OCI-LY7 (cell line): ENCODE measurements at regions not wholly inside any gene's neighbourhood (a gene's known extent, or its start where the extent isn't known, plus 50 kb on each side); places are given as distances from the start of the nearest gene placed in this dataset.

Source experiments
- BruUV-seq: library from RNA; stranded (reverse); fragments of 400-500 nt; replicated peaks from 2 replicates; lab custom pipeline; 2021; lab: Mats Ljungman, UMichigan
- CTCF ChIA-PET: fragments of 300-600 bp; sonication (Branson Sonifier 250); formaldehyde crosslinking; loops from one replicate; lab custom pipeline; 2022; ENCODE audit warnings: antibody characterized with exemption; ENCODE audit not compliant: unreplicated experiment; lab: Charles Lee
- POLR2A ChIA-PET: fragments of 300-600 bp; sonication (Branson Sonifier 250); formaldehyde crosslinking; loops from one replicate; lab custom pipeline; 2022; ENCODE audit warnings: antibody characterized with exemption; lab: Charles Lee
- DNase-seq: peaks from one replicate; pipeline ENCODE4 v3.0.0-alpha.2; 2015; ENCODE audit warnings: low spot score
- H2AFZ ChIP-seq: fragments of 200-600 bp; sonication (generic), shearing (Covaris generic); 2 replicates; pipeline ENCODE4 v1.6.1; 2014; ENCODE audit warnings: mild to moderate bottlenecking, antibody characterized with exemption, low read length, moderate library complexity
- H3K27ac ChIP-seq: fragments of 200-600 bp; sonication (generic); 2 replicates; pipeline ENCODE4 v1.5.1; 2014; ENCODE audit warnings: mixed run types, low read depth, mild to moderate bottlenecking, moderate library complexity, low read length, inconsistent platforms; ENCODE audit not compliant: poor library complexity, severe bottlenecking
- H3K36me3 ChIP-seq: fragments of 200-600 bp; sonication (generic); 2 replicates; pipeline ENCODE4 v1.6.1; 2014; ENCODE audit warnings: mild to moderate bottlenecking, antibody characterized with exemption, low read length, moderate library complexity, mixed read lengths; ENCODE audit not compliant: insufficient read depth
- H3K4me1 ChIP-seq: fragments of 200-600 bp; sonication (generic); 2 replicates; pipeline ENCODE4 v1.5.1; 2014; ENCODE audit warnings: mild to moderate bottlenecking, low read length; ENCODE audit not compliant: insufficient read depth, poor library complexity, severe bottlenecking
- H3K4me2 ChIP-seq: fragments of 200-600 bp; sonication (generic); 2 replicates; pipeline ENCODE4 v1.6.1; 2014; ENCODE audit warnings: mild to moderate bottlenecking, low read length
- H3K4me3 ChIP-seq: fragments of 200-600 bp; sonication (generic); 2 replicates; pipeline ENCODE4 v1.5.1; 2014; ENCODE audit warnings: mild to moderate bottlenecking, low read depth, low read length; ENCODE audit not compliant: poor library complexity, severe bottlenecking
- H3K79me2 ChIP-seq: fragments of 200-600 bp; sonication (generic); 2 replicates; pipeline ENCODE4 v1.6.1; 2016; ENCODE audit warnings: low read depth, mild to moderate bottlenecking, low read length, moderate library complexity, mixed read lengths; ENCODE audit not compliant: insufficient read depth
- H3K9me2 ChIP-seq: fragments of 200-600 bp; sonication (generic); 2 replicates; pipeline ENCODE4 v1.6.1; 2016; ENCODE audit warnings: mild to moderate bottlenecking, low read length, mixed read lengths; ENCODE audit not compliant: insufficient read depth
- H3K9me3 ChIP-seq: fragments of 200-600 bp; sonication (generic); 2 replicates; pipeline ENCODE4 v1.6.1; 2014; ENCODE audit warnings: mild to moderate bottlenecking, mixed run types, low read length, mixed read lengths
- H4K20me1 ChIP-seq: fragments of 200-600 bp; sonication (generic); 2 replicates; pipeline ENCODE4 v1.6.1; 2014; ENCODE audit warnings: mild to moderate bottlenecking, antibody characterized with exemption, low read length, moderate library complexity, mixed read lengths; ENCODE audit not compliant: insufficient read depth
- CTCF ChIP-seq: fragments of 200-600 bp; sonication (generic); conservative IDR thresholded peaks from 2 replicates; pipeline ENCODE4 v1.5.1; 2014; ENCODE audit warnings: mild to moderate bottlenecking, antibody characterized with exemption, low read length, moderate library complexity, mixed read lengths
- EZH2phosphoT487 ChIP-seq: fragments of 200-600 bp; sonication (generic); IDR thresholded peaks from 2 replicates; pipeline ENCODE4 v1.6.1; 2018; ENCODE audit warnings: low read depth, borderline replicate concordance, mild to moderate bottlenecking, mixed run types, antibody characterized with exemption, low read length, moderate library complexity, mixed read lengths
- intact Hi-C: fragments of 100-400 bp; cut with micrococcal nuclease; formaldehyde crosslinking; loops from one replicate; pipeline ENCODE4 v1.10.0; 2022; ENCODE audit not compliant: unreplicated experiment

DNA sequence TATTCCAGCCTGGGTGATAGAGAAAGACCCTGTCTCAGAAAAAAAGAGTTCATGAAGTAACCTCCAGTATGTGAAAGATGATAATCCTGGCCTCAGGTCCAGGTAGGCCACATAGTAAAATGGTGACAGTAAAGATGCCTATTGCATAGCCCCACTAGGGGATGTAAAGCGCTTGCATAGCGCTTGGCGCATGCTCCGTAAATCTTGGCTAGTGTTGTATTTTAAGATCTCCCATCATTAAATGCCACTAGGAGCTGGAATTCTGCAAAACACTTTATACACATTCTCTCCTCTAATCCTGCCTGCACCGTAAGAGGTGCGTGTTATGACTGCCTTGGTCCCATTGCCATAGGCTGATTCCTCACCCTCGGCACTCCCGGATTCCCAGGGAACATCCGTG, 153.6 kb downstream of the TFCP2L1 start:
- Histone ChIP-seq H3K9me3 (no peaks in the 10 kb centered on the region), H3K4me3 (no peak overlapping the region), H2AFZ (no peak overlapping the region), H3K36me3 (no peaks in the 10 kb centered on the region), H3K27ac (no peak overlapping the region), H3K4me1 (no peaks in the 10 kb centered on the region), H4K20me1 (no peaks in the 10 kb centered on the region), H3K79me2 (no peaks in the 10 kb centered on the region), H3K9me2 (no peaks in the 10 kb centered on the region), H3K4me2 (no peak overlapping the region)
- intact Hi-C loops, result no loop called here
- no TSS peak for BruUV-seq
- no peak for DNase-seq
- TF ChIP-seq CTCF, result no peak
- TF ChIP-seq EZH2phosphoT487, result no peak
- ChIA-PET POLR2A (no interaction called here), CTCF (no interaction called here)

DNA sequence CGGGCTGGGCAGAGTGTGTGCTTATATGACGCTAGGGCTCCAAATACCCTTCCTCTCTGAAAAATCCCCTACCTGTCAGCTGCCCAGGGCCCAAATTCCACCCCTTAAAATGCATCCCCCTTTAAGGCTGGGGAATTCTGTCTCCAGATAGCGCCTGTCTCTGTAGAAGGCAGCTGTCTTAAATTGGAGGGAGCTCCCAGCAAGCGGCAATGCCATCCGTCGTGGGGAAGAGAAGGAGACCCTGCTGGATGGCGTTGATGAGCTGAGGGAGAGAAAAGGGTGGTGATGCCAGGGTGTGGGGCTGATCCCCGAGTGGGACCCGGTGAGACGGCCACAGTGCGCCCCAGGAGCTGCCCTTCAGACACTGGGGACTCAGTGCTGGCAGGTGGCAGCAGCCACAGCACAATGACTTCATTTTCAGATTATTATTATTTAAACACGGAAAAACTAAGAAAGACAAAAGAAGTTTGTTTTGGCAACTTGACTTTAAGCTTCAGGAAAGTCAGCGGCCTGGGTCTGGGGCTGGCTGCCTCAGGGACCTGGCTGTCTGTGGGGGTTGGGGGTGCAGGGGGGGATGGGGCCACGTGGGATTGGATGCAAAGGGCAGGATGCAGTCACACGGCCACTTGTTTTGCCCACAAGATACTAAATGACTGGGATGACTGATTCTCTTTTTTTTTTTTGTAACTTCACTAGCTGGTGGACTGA, 152.8 kb downstream of the TFCP2L1 start:
- Histone ChIP-seq H3K4me2 (no peak overlapping the region), H3K4me3 (no peak overlapping the region), H2AFZ (no peak overlapping the region), H3K79me2 (no peaks in the 10 kb centered on the region), H4K20me1 (no peaks in the 10 kb centered on the region), H3K4me1 (no peaks in the 10 kb centered on the region), H3K36me3 (no peaks in the 10 kb centered on the region), H3K9me2 (no peaks in the 10 kb centered on the region), H3K9me3 (no peaks in the 10 kb centered on the region), H3K27ac (no peak overlapping the region)
- TF ChIP-seq EZH2phosphoT487 (no peak), CTCF (no peak)
- DNase-seq, result no peak
- intact Hi-C loops, result no loop called here
- CTCF ChIA-PET, result no interaction called here
- BruUV-seq, result no TSS peak
- POLR2A ChIA-PET, result interaction anchor here (0.6 kb wide), 1 partner anchor 71 kb away, joined by 3 read pairs; no protein-coding TSS in a partner anchor

DNA sequence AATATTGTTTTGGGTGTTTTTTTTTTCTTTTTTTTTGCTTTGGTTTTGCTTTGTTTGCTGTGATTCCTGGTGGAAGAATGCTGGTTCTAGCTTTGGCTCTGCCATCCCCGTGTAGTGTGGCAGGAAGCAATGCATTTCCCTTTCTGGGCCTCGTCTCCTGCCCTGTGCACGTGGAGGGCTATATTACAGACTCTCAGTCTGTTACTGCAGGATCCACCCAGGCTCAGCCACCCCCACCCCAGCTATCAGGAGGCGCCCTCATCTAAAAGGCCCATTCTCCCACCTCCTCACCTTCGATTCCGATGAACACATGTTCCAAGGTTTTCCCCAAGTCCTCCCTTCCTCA, 152.3 kb downstream of the TFCP2L1 start:
- no peak for DNase-seq
- intact Hi-C loops, result no loop called here
- Histone ChIP-seq H3K4me1 (no peaks in the 10 kb centered on the region), H3K27ac (no peak overlapping the region), H3K9me2 (no peaks in the 10 kb centered on the region), H2AFZ (no peak overlapping the region), H3K36me3 (no peaks in the 10 kb centered on the region), H3K9me3 (no peaks in the 10 kb centered on the region), H4K20me1 (no peaks in the 10 kb centered on the region), H3K79me2 (no peaks in the 10 kb centered on the region), H3K4me2 (no peak overlapping the region), H3K4me3 (no peak overlapping the region)
- POLR2A ChIA-PET, result interaction anchor here (0.6 kb wide), 1 partner anchor 72 kb away, joined by 3 read pairs; no protein-coding TSS in a partner anchor
- CTCF ChIA-PET, result no interaction called here
- BruUV-seq, result no TSS peak
- no peak for TF ChIP-seq EZH2phosphoT487
- no peak for TF ChIP-seq CTCF
